ENCODE measurements at regions not wholly inside any gene's neighbourhood (a gene's known extent, or its start where the extent isn't known, plus 50 kb on each side); places are given as distances from the start of the nearest gene placed in this dataset.
"Not testable (repeated sequence)": the region's sequence is repeated elsewhere in the genome, so short reads cannot be mapped to it uniquely, and the experiment has no call there.

- peak; percentile 0 for DNase-seq (ENCODE audit: low spot score)
Measured at GRCh38 chr9:41754822-41755221, 374.4 kb downstream of the CNTNAP3B start.

- not testable (repeated sequence) for DNase-seq (ENCODE audit: low spot score)
Measured at GRCh38 chr9:41754403-41754802, 374.8 kb downstream of the CNTNAP3B start.

GRCh38 chr9:41741897-41742296 lies 387.3 kb downstream of the CNTNAP3B start:
- not testable (repeated sequence) for DNase-seq (ENCODE audit: low spot score)

GRCh38 chr9:41741173-41741572 lies 388.1 kb downstream of the CNTNAP3B start:
- not testable (repeated sequence) for DNase-seq (ENCODE audit: low spot score)

GRCh38 chr9:41738681-41739080 lies 390.5 kb downstream of the CNTNAP3B start:
- DNase-seq (ENCODE audit: low spot score), result not testable (repeated sequence)

GRCh38 chr9:41699190-41699589 lies 430.0 kb downstream of the CNTNAP3B start:
- not testable (repeated sequence) for DNase-seq (ENCODE audit: low spot score)

- not testable (repeated sequence) for DNase-seq (ENCODE audit: low spot score)
Measured at GRCh38 chr9:41697080-41697479, 432.1 kb downstream of the CNTNAP3B start.

- DNase-seq (ENCODE audit: low spot score), result not testable (repeated sequence)
Measured at GRCh38 chr9:41679312-41679711, 449.9 kb downstream of the CNTNAP3B start.

- not testable (repeated sequence) for DNase-seq (ENCODE audit: low spot score)
Measured at GRCh38 chr9:41663497-41664036, 465.7 kb downstream of the CNTNAP3B start.

GRCh38 chr9:41658706-41659105 lies 469.6 kb upstream of the ZNG1F start:
- not testable (repeated sequence) for DNase-seq (ENCODE audit: low spot score)

- not testable (repeated sequence) for DNase-seq (ENCODE audit: low spot score)
Measured at GRCh38 chr9:41658116-41658515, 469.0 kb upstream of the ZNG1F start.

GRCh38 chr9:41657141-41657540 lies 468.0 kb upstream of the ZNG1F start:
- DNase-seq (ENCODE audit: low spot score), result not testable (repeated sequence)

GRCh38 chr9:41655071-41655554 lies 466.0 kb upstream of the ZNG1F start:
- peak; percentile 9 for DNase-seq (ENCODE audit: low spot score)

GRCh38 chr9:41654349-41654748 lies 465.2 kb upstream of the ZNG1F start:
- peak; percentile 16 for DNase-seq (ENCODE audit: low spot score)

- DNase-seq (ENCODE audit: low spot score), result peak; percentile 1
Measured at GRCh38 chr9:41653560-41654340, 464.6 kb upstream of the ZNG1F start.

- not testable (repeated sequence) for DNase-seq (ENCODE audit: low spot score)
Measured at GRCh38 chr9:41652800-41653199, 463.7 kb upstream of the ZNG1F start.

GRCh38 chr9:41652100-41652713 lies 463.1 kb upstream of the ZNG1F start:
- not testable (repeated sequence) for DNase-seq (ENCODE audit: low spot score)

GRCh38 chr9:41650086-41650485 lies 461.0 kb upstream of the ZNG1F start:
- not testable (repeated sequence) for DNase-seq (ENCODE audit: low spot score)

GRCh38 chr9:41648564-41648963 lies 459.4 kb upstream of the ZNG1F start:
- not testable (repeated sequence) for DNase-seq (ENCODE audit: low spot score)

- not testable (repeated sequence) for DNase-seq (ENCODE audit: low spot score)
Measured at GRCh38 chr9:41646246-41646645, 457.1 kb upstream of the ZNG1F start.

- DNase-seq (ENCODE audit: low spot score), result not testable (repeated sequence)
Measured at GRCh38 chr9:41643571-41644279, 454.6 kb upstream of the ZNG1F start.

- not testable (repeated sequence) for DNase-seq (ENCODE audit: low spot score)
Measured at GRCh38 chr9:41633726-41634125, 444.6 kb upstream of the ZNG1F start.
